H1 (cell line): ENCODE measurements at regions not wholly inside any gene's neighbourhood (a gene's known extent, or its start where the extent isn't known, plus 50 kb on each side); places are given as distances from the start of the nearest gene placed in this dataset.

Experiments
- CTCF ChIA-PET: fragments of 300-600 bp; sonication (Branson Sonifier 250); formaldehyde crosslinking; loops from one replicate; lab custom pipeline; 2021; ENCODE audit not compliant: partially characterized antibody; lab: Charles Lee
- POLR2A ChIA-PET: fragments of 300-600 bp; sonication (Branson Sonifier 250); formaldehyde crosslinking; loops from one replicate; lab custom pipeline; 2021; ENCODE audit warnings: inconsistent platforms; ENCODE audit not compliant: partially characterized antibody; lab: Charles Lee
- DNase-seq, 2 experiments: peaks; one replicate each; pipeline versions ENCODE4 v3.0.0 to v3.0.0-alpha.2; 2010 to 2022; ENCODE audit warnings: low spot score in 2 of 2, low read depth in 1 of 2, mixed read lengths in 1 of 2
- FAIRE-seq: peaks from 2 replicates; lab custom pipeline; 2011; peaks lifted over from hg19 to GRCh38; lab: Jason Lieb, UNC
- H2AFZ ChIP-seq: 2 replicates; pipeline ENCODE4 v1.8.1; 2012; ENCODE audit warnings: low read length, inconsistent platforms
- H2AK5ac ChIP-seq: 2 replicates; pipeline ENCODE4 v1.6.1; 2013; ENCODE audit warnings: low read depth, low read length
- H2BK120ac ChIP-seq: replicated peaks from 2 replicates; pipeline ENCODE3; 2013; ENCODE audit warnings: low read depth, low read length, inconsistent platforms
- H2BK12ac ChIP-seq: 2 replicates; pipeline ENCODE4 v1.6.1; 2013; ENCODE audit warnings: low read depth, low read length
- H2BK15ac ChIP-seq: 2 replicates; pipeline ENCODE4 v1.6.1; 2013; ENCODE audit warnings: low read length
- H2BK20ac ChIP-seq: 2 replicates; pipeline ENCODE4 v1.6.1; 2013; ENCODE audit warnings: low read length
- H2BK5ac ChIP-seq: 2 replicates; pipeline ENCODE4 v1.6.1; 2013; ENCODE audit warnings: low read depth, low read length
- H3K14ac ChIP-seq: 2 replicates; pipeline ENCODE4 v1.6.1; 2013; ENCODE audit warnings: inconsistent platforms; ENCODE audit not compliant: insufficient read length
- H3K18ac ChIP-seq: 2 replicates; pipeline ENCODE4 v1.6.1; 2013; ENCODE audit warnings: low read length; ENCODE audit errors: extremely low read depth
- H3K23ac ChIP-seq: 2 replicates; pipeline ENCODE4 v1.6.1; 2013; ENCODE audit warnings: inconsistent platforms; ENCODE audit not compliant: insufficient read length
- H3K23me2 ChIP-seq: 2 replicates; pipeline ENCODE4 v1.6.1; 2013; ENCODE audit warnings: low read depth, low read length
- H3K27ac ChIP-seq: 2 replicates; pipeline ENCODE4 v1.6.1; 2011; ENCODE audit warnings: low read depth, low read length, inconsistent platforms
- H3K27me3 ChIP-seq, 4 experiments: replicated peaks in 1 of 4; 1 replicate in 1 of 4; 2 replicates in 3 of 4; pipeline versions ENCODE4 v1.6.1 to v1.8.1; 2011 to 2013; ENCODE audit warnings: low read length in 3 of 4, mild to moderate bottlenecking in 3 of 4, inconsistent platforms in 2 of 4, mixed read lengths in 2 of 4, moderate library complexity in 1 of 4; ENCODE audit not compliant: control insufficient read depth in 3 of 4, insufficient read depth in 3 of 4; ENCODE audit errors: extremely low read depth in 1 of 4
- H3K36me3 ChIP-seq, 4 experiments: 2 replicates each; pipeline versions ENCODE4 v1.6.1 to v1.8.1; 2011 to 2013; ENCODE audit warnings: mild to moderate bottlenecking in 4 of 4, low read length in 3 of 4, moderate library complexity in 2 of 4, control low read depth in 1 of 4, inconsistent platforms in 1 of 4; ENCODE audit not compliant: insufficient read depth in 4 of 4, control insufficient read depth in 2 of 4
- H3K4ac ChIP-seq: replicated peaks from 2 replicates; pipeline ENCODE3; 2013; ENCODE audit warnings: low read length, low read depth, mixed read lengths, inconsistent platforms; ENCODE audit not compliant: insufficient read length
- H3K4me1 ChIP-seq, 4 experiments: replicated peaks in 1 of 4; 1 replicate in 1 of 4; 2 replicates in 3 of 4; pipeline versions ENCODE4 v1.6.1 to v1.8.1; 2011 to 2013; ENCODE audit warnings: low read length in 3 of 4, inconsistent platforms in 2 of 4, mixed read lengths in 1 of 4; ENCODE audit not compliant: insufficient read depth in 4 of 4, control insufficient read depth in 3 of 4
- H3K4me2 ChIP-seq, 2 experiments: 2 replicates each; pipeline versions ENCODE4 v1.6.1 to v1.8.1; 2011 to 2013; ENCODE audit warnings: low read depth in 2 of 2, low read length in 2 of 2, control low read depth in 1 of 2, inconsistent platforms in 1 of 2, mild to moderate bottlenecking in 1 of 2; ENCODE audit not compliant: insufficient read depth in 1 of 2
- H3K4me3 ChIP-seq, 4 experiments: fragments of 200-600, 300-600 bp in 1 of 4; sonication (generic), shearing (Covaris generic), sonication (Bioruptor Twin) in 1 of 4; 2 replicates each; pipeline versions ENCODE4 v1.5.1 to v1.8.1; 2011 to 2016; ENCODE audit warnings: low read length in 4 of 4, low read depth in 3 of 4, control low read depth in 2 of 4, inconsistent platforms in 2 of 4, mild to moderate bottlenecking in 2 of 4, mixed read lengths in 1 of 4, moderate library complexity in 1 of 4; ENCODE audit not compliant: insufficient read depth in 2 of 4; ENCODE audit errors: extremely low read depth in 1 of 4
- H3K56ac ChIP-seq: replicated peaks from 2 replicates; pipeline ENCODE3; 2013; ENCODE audit warnings: low read depth, mild to moderate bottlenecking, mixed read lengths, low read length, inconsistent platforms; ENCODE audit not compliant: insufficient read length
- H3K79me1 ChIP-seq: 2 replicates; pipeline ENCODE4 v1.6.1; 2013; ENCODE audit warnings: low read depth, low read length, control low read depth
- H3K79me2 ChIP-seq, 2 experiments: 2 replicates each; pipeline versions ENCODE4 v1.6.1 to v1.8.1; 2012 to 2013; ENCODE audit warnings: low read length in 2 of 2, mild to moderate bottlenecking in 2 of 2, inconsistent platforms in 1 of 2; ENCODE audit not compliant: insufficient read depth in 2 of 2, control insufficient read depth in 1 of 2
- H3K9ac ChIP-seq, 4 experiments: replicated peaks in 1 of 4; 1 replicate in 1 of 4; 2 replicates in 3 of 4; pipeline versions ENCODE4 v1.6.1 to v1.8.1; 2011 to 2013; ENCODE audit warnings: low read depth in 3 of 4, low read length in 3 of 4, control low read depth in 2 of 4, mild to moderate bottlenecking in 2 of 4, moderate library complexity in 2 of 4, inconsistent platforms in 1 of 4; ENCODE audit errors: extremely low read depth in 1 of 4
- H3K9me3 ChIP-seq, 2 experiments: 2 replicates each; pipeline versions ENCODE4 v1.6.1 to v1.8.1; 2012 to 2013; ENCODE audit warnings: mild to moderate bottlenecking in 2 of 2, moderate library complexity in 2 of 2, control low read depth in 1 of 2, inconsistent platforms in 1 of 2, low read depth in 1 of 2, low read length in 1 of 2, mixed read lengths in 1 of 2; ENCODE audit not compliant: insufficient read depth in 2 of 2
- H4K20me1 ChIP-seq, 2 experiments: replicated peaks in 1 of 2; 2 replicates each; pipeline versions ENCODE3 to v1.8.1; 2011 to 2013; ENCODE audit warnings: inconsistent platforms in 2 of 2, low read length in 2 of 2, mild to moderate bottlenecking in 1 of 2; ENCODE audit not compliant: insufficient read depth in 2 of 2, control insufficient read depth in 1 of 2
- H4K5ac ChIP-seq: 2 replicates; pipeline ENCODE4 v1.6.1; 2013; ENCODE audit warnings: low read length, low read depth, mixed read lengths, inconsistent platforms; ENCODE audit not compliant: insufficient read length
- H4K8ac ChIP-seq: 2 replicates; pipeline ENCODE4 v1.8.0; 2013; ENCODE audit warnings: mild to moderate bottlenecking, moderate library complexity, low read length, inconsistent platforms; ENCODE audit not compliant: insufficient read depth; ENCODE audit errors: extremely low read depth
- H4K91ac ChIP-seq: replicated peaks from 2 replicates; pipeline ENCODE3; 2013; ENCODE audit warnings: low read length, mixed read lengths, inconsistent platforms; ENCODE audit not compliant: insufficient read length
- CHD2 ChIP-seq: IDR thresholded peaks from 2 replicates; pipeline ENCODE4 v1.6.1; 2012; ENCODE audit warnings: low read length, improper control_type of control experiment
- CTBP2 ChIP-seq: IDR thresholded peaks from 2 replicates; pipeline ENCODE4 v1.7.0; 2011; ENCODE audit warnings: borderline replicate concordance, mild to moderate bottlenecking, moderate library complexity, mixed read lengths, low read length; ENCODE audit not compliant: insufficient read depth, insufficient read length
- NRF1 ChIP-seq: IDR thresholded peaks from 2 replicates; pipeline ENCODE4 v1.6.1; 2011; ENCODE audit warnings: mild to moderate bottlenecking, low read depth, low read length, improper control_type of control experiment
- SIX5 ChIP-seq: IDR thresholded peaks from 2 replicates; pipeline ENCODE4 v1.6.1; 2011; ENCODE audit warnings: mild to moderate bottlenecking, low read depth, low read length
- SUZ12 ChIP-seq: fragments of 200-600 bp; sonication (generic); IDR thresholded peaks from 2 replicates; pipeline ENCODE4 v1.6.1; 2012; ENCODE audit warnings: mild to moderate bottlenecking, inconsistent platforms, low read length, moderate library complexity, mixed read lengths
- TAF1 ChIP-seq: IDR thresholded peaks from 2 replicates; pipeline ENCODE4 v1.6.1; 2011; ENCODE audit warnings: mild to moderate bottlenecking, low read depth, low read length
- USF2 ChIP-seq: IDR thresholded peaks from 2 replicates; pipeline ENCODE4 v1.6.1; 2011; ENCODE audit warnings: low read length, improper control_type of control experiment
- WGBS, 2 experiments: shearing (Covaris generic) in 1 of 2; methylation state at CpG; one replicate each; pipeline versions ENCODE4 v1.1.6 to v1.1.7; 2013 to 2015; ENCODE audit warnings: low lambda C conversion rate in 2 of 2, mixed read lengths in 2 of 2, inconsistent platforms in 1 of 2, low coverage in 1 of 2, missing lambda C conversion rate in 1 of 2; ENCODE audit not compliant: insufficient replicate concordance in 2 of 2, insufficient coverage in 1 of 2, insufficient read length in 1 of 2; ENCODE audit errors: extremely low coverage in 1 of 2, missing lambda C conversion rate in 1 of 2; 5-methylcytosine and 5-hydroxymethylcytosine counted together

GRCh38 chr1:13900583-13900982, 200.6 kb downstream of the PRDM2 start:
- Histone ChIP-seq H3K4me3 (no peak overlapping the region), H3K23me2 (no peaks in the 10 kb centered on the region), H2BK15ac (no peak overlapping the region), H4K91ac (no peak overlapping the region), H4K20me1 (no peaks in the 10 kb centered on the region), H2BK12ac (no peak overlapping the region), H3K18ac (no peak overlapping the region), H3K14ac (no peak overlapping the region), H3K36me3 (no peaks in the 10 kb centered on the region), H3K79me2 (no peaks in the 10 kb centered on the region), H2AFZ (no peak overlapping the region), H2BK120ac (no peak overlapping the region), H3K23ac (no peak overlapping the region), H4K8ac (no peak overlapping the region), H3K4ac (no peak overlapping the region), H3K27ac (no peak overlapping the region), H3K27me3 (peaks cover 0 to 4% (median 0%) of the 10 kb centered on the region in 4 experiments; a peak in 1 of 7 replicates), H3K9me3 (peaks cover 0 to 3% of the 10 kb centered on the region in 2 experiments; a peak in 2 of 4 replicates), H3K4me2 (no peak overlapping the region), H3K79me1 (no peaks in the 10 kb centered on the region), H2AK5ac (no peak overlapping the region), H3K56ac (no peak overlapping the region), H2BK20ac (no peak overlapping the region), H3K9ac (no peak overlapping the region), H3K4me1 (no peaks in the 10 kb centered on the region), H2BK5ac (no peak overlapping the region), H4K5ac (no peak overlapping the region)
- 94% methylated on average over 1 of the region's 1 CpG; no CpG with 5 or more reads in 1 of the 2 experiments for WGBS, 2 experiments
- DNase-seq (no peak), FAIRE-seq (no peak)
- ChIA-PET CTCF (no interaction called here), POLR2A (no interaction called here)
- TF ChIP-seq TAF1 (no peak), NRF1 (no peak), USF2 (no peak), SUZ12 (no peak), CHD2 (no peak), SIX5 (no peak), CTBP2 (no peak)
